SH-SY5Y (cell line): ENCODE measurements at regions not wholly inside any gene's neighbourhood (a gene's known extent, or its start where the extent isn't known, plus 50 kb on each side); places are given as distances from the start of the nearest gene placed in this dataset.

Experiments used
- GATA2 ChIP-seq: IDR thresholded peaks from 2 replicates; pipeline ENCODE4 v1.6.1; 2011; ENCODE audit warnings: mild to moderate bottlenecking, low read depth, low read length
- GATA3 ChIP-seq: IDR thresholded peaks from 2 replicates; pipeline ENCODE4 v1.6.1; 2011; ENCODE audit warnings: low read depth, mild to moderate bottlenecking, low read length, moderate library complexity

- TF ChIP-seq GATA2 (no peak), GATA3 (no peak)
Observed at GRCh38 chr1:101314244-101314643, 77.4 kb downstream of the S1PR1 start.
